Gastroesophageal sphincter (tissue), 4 donors: ENCODE measurements at regions not wholly inside any gene's neighbourhood (a gene's known extent, or its start where the extent isn't known, plus 50 kb on each side); places are given as distances from the start of the nearest gene placed in this dataset.
A peak's percentile ranks its signal among the peaks of the same experiment; 100 is the strongest.
"Not testable (repeated sequence)": the region's sequence is repeated elsewhere in the genome, so short reads cannot be mapped to it uniquely, and the experiment has no call there.

Source experiments
- ATAC-seq: fragments of 150-250 bp; one replicate; pipeline ENCODE4 v1.9.1; 2016; ENCODE audit warnings: mild to moderate bottlenecking, moderate library complexity
- H3K27ac ChIP-seq, 4 donors: fragments of 200-600 bp; sonication (generic) in 3 of 4; 1 replicate in 3 of 4; 2 replicates in 1 of 4; pipeline ENCODE4 v1.5.1; 2016 to 2019
- H3K27me3 ChIP-seq: fragments of 200-600 bp; sonication (generic); one replicate; pipeline ENCODE4 v1.5.1; 2019
- H3K36me3 ChIP-seq, 2 donors: fragments of 200-600 bp; sonication (generic); one replicate each; pipeline ENCODE4 v1.5.1; 2019; ENCODE audit warnings: control low read depth in 1 of 2
- H3K4me1 ChIP-seq, 3 donors: fragments of 200-600 bp; sonication (generic); 1 replicate in 2 of 3; 2 replicates in 1 of 3; pipeline ENCODE4 v1.5.1; 2016 to 2019; ENCODE audit warnings: control low read depth in 2 of 3
- H3K4me3 ChIP-seq, 2 donors: fragments of 200-600 bp; sonication (generic); one replicate each; pipeline ENCODE4 v1.5.1; 2019; ENCODE audit warnings: mild to moderate bottlenecking in 1 of 2, moderate library complexity in 1 of 2
- H3K9me3 ChIP-seq, 3 donors: fragments of 200-600 bp; sonication (generic); one replicate each; pipeline ENCODE4 v1.5.1; 2017 to 2019; ENCODE audit warnings: control low read depth in 2 of 3
- WGBS, 2 donors: methylation state at CpG; one replicate each; pipeline ENCODE4 v1.1.5; 2018; ENCODE audit warnings: low coverage in 1 of 2; 5-methylcytosine and 5-hydroxymethylcytosine counted together
- small RNA-seq, 4 donors: library from RNA; depleted of rRNA; stranded (forward); fragments of <200 nt; gene quantifications; one replicate each; pipeline ENCODE3, GENCODE V24; 2016

DNA sequence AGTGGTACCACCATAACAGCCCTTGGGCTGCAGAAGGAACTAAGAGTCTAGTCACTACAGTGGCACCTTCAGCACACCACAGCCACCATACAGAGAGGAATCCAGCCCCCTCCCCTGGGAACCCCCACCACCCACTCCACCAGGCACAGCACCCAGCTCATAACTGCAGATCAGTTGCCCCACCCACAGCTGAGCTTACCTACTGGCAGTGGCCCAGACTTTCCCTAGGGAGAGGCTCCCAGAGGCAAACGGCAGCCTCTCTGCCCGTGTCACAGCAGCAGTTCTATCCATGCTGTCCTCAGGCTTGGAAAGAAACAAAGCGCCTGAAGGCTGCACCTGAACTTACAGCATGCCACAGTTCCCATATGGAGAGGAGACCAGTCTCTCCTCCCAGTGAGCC, 372.3 kb downstream of the OR4F29 start:
- H3K27ac ChIP-seq, H3K4me3 ChIP-seq: not testable (repeated sequence)
- WGBS, 2 donors = no CpG with 5 or more reads among the region's 3 CpGs

DNA sequence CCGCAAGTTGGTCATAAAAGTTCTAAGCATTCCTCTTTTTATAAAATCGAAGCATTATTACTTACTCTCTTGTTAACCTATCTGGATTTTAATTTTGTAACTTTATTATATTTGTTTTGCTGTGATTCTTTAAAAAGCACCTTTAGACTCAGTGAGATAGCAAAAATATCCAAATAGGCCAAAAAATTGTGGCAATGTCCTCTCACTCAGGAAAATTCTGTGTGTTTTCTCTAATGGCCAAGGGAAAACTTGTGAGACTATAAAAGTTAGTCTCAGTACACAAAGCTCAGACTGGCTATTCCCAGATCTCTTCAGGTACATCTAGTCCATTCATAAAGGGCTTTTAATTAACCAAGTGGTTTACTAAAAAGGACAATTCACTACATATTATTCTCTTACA, 386.4 kb downstream of the OR4F29 start, which contains the start of gene OR4F5:
Gene OR4F5, plus strand, starts transcription at position 301 of the 400 bp plus-strand sequence.
- not testable (repeated sequence) for H3K27ac ChIP-seq, H3K9me3 ChIP-seq, H3K4me1 ChIP-seq, H3K27me3 ChIP-seq, H3K4me3 ChIP-seq, H3K36me3 ChIP-seq, ATAC-seq
- WGBS, 2 donors = no CpG with 5 or more reads among the region's 2 CpGs

More for the DNA sequence above, 372.3 kb downstream of the OR4F29 start:
- not testable (repeated sequence) for H3K36me3 ChIP-seq, ATAC-seq, H3K9me3 ChIP-seq, H3K27me3 ChIP-seq, H3K4me1 ChIP-seq

DNA sequence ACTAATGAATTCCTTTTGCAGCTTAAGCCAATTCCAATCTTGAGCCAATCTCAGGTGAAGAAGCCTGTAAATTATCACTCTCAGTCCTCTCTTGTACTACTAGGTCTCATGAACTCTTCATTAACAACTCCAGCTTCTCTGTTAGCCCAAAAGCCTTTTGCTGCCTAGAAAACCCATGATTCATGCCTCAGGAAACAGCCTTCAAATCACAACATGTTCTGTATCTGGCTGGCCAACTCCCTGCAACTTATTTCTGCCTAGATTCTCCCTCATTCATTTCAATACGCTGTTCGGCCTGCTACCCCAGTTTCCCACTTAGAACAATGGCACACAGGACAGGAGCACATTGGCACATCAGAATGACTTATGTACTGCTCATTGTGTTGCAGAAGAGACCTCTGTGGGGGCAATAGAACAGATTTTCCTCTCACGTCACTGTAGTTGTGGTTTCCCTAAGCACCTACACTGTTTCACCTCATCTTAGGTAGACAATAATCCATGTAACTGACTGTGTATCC, 395.4 kb downstream of the OR4F29 start:
- H3K4me1 ChIP-seq, ATAC-seq, H3K36me3 ChIP-seq, H3K4me3 ChIP-seq, H3K27ac ChIP-seq, H3K9me3 ChIP-seq, H3K27me3 ChIP-seq: not testable (repeated sequence)
- 55% methylated on average over 3 of the region's 3 CpGs; no CpG with 5 or more reads in 1 of the 2 donors for WGBS, 2 donors

DNA sequence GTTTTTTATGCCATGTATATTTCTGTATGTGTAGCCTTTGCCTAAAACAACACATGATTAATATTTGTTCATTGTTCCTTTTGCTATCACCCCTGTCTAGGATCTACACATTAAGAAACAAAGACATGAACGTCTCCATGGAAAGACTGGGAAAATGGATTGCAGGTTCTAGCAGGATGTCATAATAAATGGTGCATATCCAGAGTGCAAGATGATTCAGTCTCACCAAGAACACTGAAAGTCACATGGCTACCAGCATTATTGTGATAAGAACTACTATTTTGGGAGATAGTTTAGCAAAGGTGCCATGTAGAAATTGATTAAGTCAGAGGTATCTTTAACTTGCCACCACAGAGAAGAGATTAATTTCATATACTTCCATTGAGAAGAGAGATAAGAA, 398.3 kb downstream of the OR4F29 start:
- not testable (repeated sequence) for ATAC-seq, H3K27ac ChIP-seq, H3K4me3 ChIP-seq, H3K27me3 ChIP-seq, H3K36me3 ChIP-seq, H3K4me1 ChIP-seq, H3K9me3 ChIP-seq
- WGBS, 2 donors = no CpG with 5 or more reads among the region's 1 CpG

DNA sequence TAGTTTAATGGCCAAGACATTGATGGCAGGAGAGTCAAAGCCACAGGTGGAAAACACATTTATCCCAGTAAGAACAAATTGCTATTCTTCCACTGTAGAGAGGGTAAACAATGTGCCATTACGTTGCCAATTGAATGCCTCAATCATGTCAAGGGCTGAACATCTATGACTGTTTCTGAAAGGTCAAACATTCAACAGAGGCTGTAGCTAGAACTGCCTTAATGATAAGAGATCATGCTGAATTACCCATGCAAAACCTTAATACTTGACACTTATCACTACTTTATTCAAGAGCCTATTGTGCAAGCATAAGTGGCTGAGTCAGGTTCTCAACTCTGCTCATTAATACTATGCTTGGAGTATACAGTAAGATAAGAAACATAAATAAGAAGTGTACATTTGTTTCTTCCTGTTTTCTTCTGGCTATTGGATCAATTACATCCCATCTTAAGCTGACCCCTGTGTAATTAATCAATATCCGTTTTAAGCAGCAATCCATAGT, 409.5 kb downstream of the OR4F29 start:
- not testable (repeated sequence) for H3K36me3 ChIP-seq, H3K4me1 ChIP-seq, H3K27ac ChIP-seq, H3K4me3 ChIP-seq, ATAC-seq, H3K27me3 ChIP-seq, H3K9me3 ChIP-seq
- WGBS, 2 donors = no CpG with 5 or more reads among the region's 2 CpGs

DNA sequence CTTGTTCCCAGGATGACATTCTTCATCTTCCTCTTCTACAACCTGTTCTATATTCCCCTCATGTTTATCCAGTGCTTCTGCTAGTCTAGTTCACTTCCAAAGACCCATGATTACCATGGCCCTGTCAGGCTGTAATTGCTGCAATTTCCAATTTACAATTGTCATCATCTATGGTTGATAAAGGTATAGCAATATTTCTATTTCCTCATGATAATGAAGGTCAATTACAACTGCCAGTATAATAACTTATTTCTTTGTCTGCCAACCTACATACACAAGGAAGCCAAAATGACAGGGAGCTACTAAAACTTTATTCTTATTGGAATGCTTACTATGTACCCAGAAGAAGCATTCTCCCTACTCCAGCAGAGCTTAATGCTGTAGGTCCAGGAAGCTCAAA, 410.3 kb downstream of the OR4F29 start:
- H3K4me1 ChIP-seq, H3K27ac ChIP-seq, H3K36me3 ChIP-seq, H3K4me3 ChIP-seq, ATAC-seq, H3K9me3 ChIP-seq, H3K27me3 ChIP-seq: not testable (repeated sequence)

DNA sequence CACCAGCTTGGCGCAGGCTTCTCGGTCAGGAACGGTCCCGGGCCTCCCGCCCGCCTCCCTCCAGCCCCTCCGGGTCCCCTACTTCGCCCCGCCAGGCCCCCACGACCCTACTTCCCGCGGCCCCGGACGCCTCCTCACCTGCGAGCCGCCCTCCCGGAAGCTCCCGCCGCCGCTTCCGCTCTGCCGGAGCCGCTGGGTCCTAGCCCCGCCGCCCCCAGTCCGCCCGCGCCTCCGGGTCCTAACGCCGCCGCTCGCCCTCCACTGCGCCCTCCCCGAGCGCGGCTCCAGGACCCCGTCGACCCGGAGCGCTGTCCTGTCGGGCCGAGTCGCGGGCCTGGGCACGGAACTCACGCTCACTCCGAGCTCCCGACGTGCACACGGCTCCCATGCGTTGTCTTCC, 422.3 kb downstream of the OR4F29 start:
- WGBS, 2 donors = no CpG with 5 or more reads among the region's 52 CpGs
- H3K36me3 ChIP-seq, ATAC-seq, H3K27ac ChIP-seq, H3K4me1 ChIP-seq, H3K4me3 ChIP-seq, H3K9me3 ChIP-seq, H3K27me3 ChIP-seq: not testable (repeated sequence)

DNA sequence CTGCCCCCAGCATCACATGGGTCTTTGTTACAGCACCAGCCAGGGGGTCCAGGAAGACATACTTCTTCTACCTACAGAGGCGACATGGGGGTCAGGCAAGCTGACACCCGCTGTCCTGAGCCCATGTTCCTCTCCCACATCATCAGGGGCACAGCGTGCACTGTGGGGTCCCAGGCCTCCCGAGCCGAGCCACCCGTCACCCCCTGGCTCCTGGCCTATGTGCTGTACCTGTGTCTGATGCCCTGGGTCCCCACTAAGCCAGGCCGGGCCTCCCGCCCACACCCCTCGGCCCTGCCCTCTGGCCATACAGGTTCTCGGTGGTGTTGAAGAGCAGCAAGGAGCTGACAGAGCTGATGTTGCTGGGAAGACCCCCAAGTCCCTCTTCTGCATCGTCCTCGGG, 434.2 kb downstream of the OR4F29 start:
- WGBS, 2 donors = no CpG with 5 or more reads among the region's 12 CpGs
- not testable (repeated sequence) for H3K4me1 ChIP-seq, ATAC-seq, H3K27ac ChIP-seq, H3K4me3 ChIP-seq, H3K27me3 ChIP-seq, H3K9me3 ChIP-seq
- peaks cover 0 to 12% of the 10 kb centered on the region in 2 donors for H3K36me3 ChIP-seq

DNA sequence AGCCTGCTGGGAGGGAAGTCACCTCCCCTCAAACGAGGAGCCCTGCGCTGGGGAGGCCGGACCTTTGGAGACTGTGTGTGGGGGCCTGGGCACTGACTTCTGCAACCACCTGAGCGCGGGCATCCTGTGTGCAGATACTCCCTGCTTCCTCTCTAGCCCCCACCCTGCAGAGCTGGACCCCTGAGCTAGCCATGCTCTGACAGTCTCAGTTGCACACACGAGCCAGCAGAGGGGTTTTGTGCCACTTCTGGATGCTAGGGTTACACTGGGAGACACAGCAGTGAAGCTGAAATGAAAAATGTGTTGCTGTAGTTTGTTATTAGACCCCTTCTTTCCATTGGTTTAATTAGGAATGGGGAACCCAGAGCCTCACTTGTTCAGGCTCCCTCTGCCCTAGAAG, 435.5 kb downstream of the OR4F29 start:
- not testable (repeated sequence) for H3K27me3 ChIP-seq, H3K4me1 ChIP-seq, H3K9me3 ChIP-seq, H3K4me3 ChIP-seq, H3K27ac ChIP-seq, ATAC-seq
- H3K36me3 ChIP-seq = peaks cover 0 to 12% of the 10 kb centered on the region in 2 donors
- WGBS, 2 donors = no CpG with 5 or more reads among the region's 6 CpGs

DNA sequence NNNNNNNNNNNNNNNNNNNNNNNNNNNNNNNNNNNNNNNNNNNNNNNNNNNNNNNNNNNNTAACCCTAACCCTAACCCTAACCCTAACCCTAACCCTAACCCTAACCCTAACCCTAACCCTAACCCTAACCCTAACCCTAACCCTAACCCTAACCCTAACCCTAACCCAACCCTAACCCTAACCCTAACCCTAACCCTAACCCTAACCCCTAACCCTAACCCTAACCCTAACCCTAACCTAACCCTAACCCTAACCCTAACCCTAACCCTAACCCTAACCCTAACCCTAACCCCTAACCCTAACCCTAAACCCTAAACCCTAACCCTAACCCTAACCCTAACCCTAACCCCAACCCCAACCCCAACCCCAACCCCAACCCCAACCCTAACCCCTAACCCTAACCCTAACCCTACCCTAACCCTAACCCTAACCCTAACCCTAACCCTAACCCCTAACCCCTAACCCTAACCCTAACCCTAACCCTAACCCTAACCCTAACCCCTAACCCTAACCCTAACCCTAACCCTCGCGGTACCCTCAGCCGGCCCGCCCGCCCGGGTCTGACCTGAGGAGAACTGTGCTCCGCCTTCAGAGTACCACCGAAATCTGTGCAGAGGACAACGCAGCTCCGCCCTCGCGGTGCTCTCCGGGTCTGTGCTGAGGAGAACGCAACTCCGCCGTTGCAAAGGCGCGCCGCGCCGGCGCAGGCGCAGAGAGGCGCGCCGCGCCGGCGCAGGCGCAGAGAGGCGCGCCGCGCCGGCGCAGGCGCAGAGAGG, 441.3 kb downstream of the OR4F29 start:
- ATAC-seq = peak; percentile 48
- H3K4me3 ChIP-seq = not testable (repeated sequence)

More for the DNA sequence above, 441.3 kb downstream of the OR4F29 start:
- no CpG with 5 or more reads among the region's 37 CpGs for WGBS, 2 donors
- H3K27me3 ChIP-seq, H3K36me3 ChIP-seq, H3K9me3 ChIP-seq, H3K4me1 ChIP-seq, H3K27ac ChIP-seq: not testable (repeated sequence)

Small RNAs in the stretch of these regions (small RNA-seq; reads per million reads assigned to genes)
- gene AL627309.7 = 0 reads per million in 4 donors
- gene MIR6859-1 = 0 reads per million in 4 donors
- gene MIR6859-2 = 0 reads per million in 4 donors
- 0 reads per million in 4 donors for gene RNU6-1100P
